ENCODE measurements at regions not wholly inside any gene's neighbourhood (a gene's known extent, or its start where the extent isn't known, plus 50 kb on each side); places are given as distances from the start of the nearest gene placed in this dataset.

GRCh38 chr18:1954583-1955312, 616.6 kb downstream of the METTL4 start:
- Mint-ChIP-seq H3K27me3 (ENCODE audit: low read depth, unreplicated experiment) (peaks cover 4% of the 10 kb centered on the region), H3K27ac (ENCODE audit: unreplicated experiment) (no peak overlapping the region), H3K4me3 (ENCODE audit: unreplicated experiment) (no peak overlapping the region), H3K36me3 (ENCODE audit: low read depth, unreplicated experiment) (no peaks in the 10 kb centered on the region), H3K9me3 (ENCODE audit: unreplicated experiment) (no peaks in the 10 kb centered on the region), H3K4me1 (ENCODE audit: low read depth, unreplicated experiment) (no peaks in the 10 kb centered on the region)
- Histone ChIP-seq H3K4me2 (ENCODE audit: low read length) (no peak overlapping the region), H3K27ac (ENCODE audit: low read depth, low read length) (no peak overlapping the region), H3K4me1 (ENCODE audit: insufficient read depth, low read length) (no peaks in the 10 kb centered on the region), H3K4me3 (ENCODE audit: insufficient read depth, low read depth, low read length) (no peak overlapping the region), H3K36me3 (ENCODE audit: insufficient read depth, low read length) (no peaks in the 10 kb centered on the region), H3K9me3 (ENCODE audit: insufficient read depth, low read depth, low read length) (no peaks in the 10 kb centered on the region), H3K9ac (ENCODE audit: low read length) (no peak overlapping the region), H2AFZ (ENCODE audit: low read depth, low read length) (no peak overlapping the region), H4K20me1 (ENCODE audit: insufficient read depth, low read length) (no peaks in the 10 kb centered on the region), H3K79me2 (ENCODE audit: insufficient read depth, low read length) (no peaks in the 10 kb centered on the region), H3K27me3 (ENCODE audit: insufficient read depth, low read length) (no peaks in the 10 kb centered on the region)
- TF ChIP-seq CTCF (IDR thresholded peaks at IDR 0.05; ENCODE audit: insufficient read depth, low read depth, low read length) (no peak), EZH2 (IDR thresholded peaks at IDR 0.05; ENCODE audit: insufficient read depth, low read length) (no peak)
- no peak for FAIRE-seq
- DNase-seq (ENCODE audit: low read depth) = no peak

GRCh38 chr18:1958798-1959197, 612.5 kb downstream of the METTL4 start:
- Histone ChIP-seq H4K20me1 (ENCODE audit: insufficient read depth, low read length) (no peaks in the 10 kb centered on the region), H3K79me2 (ENCODE audit: insufficient read depth, low read length) (no peaks in the 10 kb centered on the region), H3K36me3 (ENCODE audit: insufficient read depth, low read length) (no peaks in the 10 kb centered on the region), H3K4me3 (ENCODE audit: insufficient read depth, low read depth, low read length) (no peak overlapping the region), H3K4me2 (ENCODE audit: low read length) (no peak overlapping the region), H3K9ac (ENCODE audit: low read length) (no peak overlapping the region), H3K9me3 (ENCODE audit: insufficient read depth, low read depth, low read length) (no peaks in the 10 kb centered on the region), H3K27ac (ENCODE audit: low read depth, low read length) (no peak overlapping the region), H3K27me3 (ENCODE audit: insufficient read depth, low read length) (no peaks in the 10 kb centered on the region), H2AFZ (ENCODE audit: low read depth, low read length) (no peak overlapping the region), H3K4me1 (ENCODE audit: insufficient read depth, low read length) (no peaks in the 10 kb centered on the region)
- H3K36me3 Mint-ChIP-seq (ENCODE audit: low read depth, unreplicated experiment) = no peaks in the 10 kb centered on the region
- H3K4me3 Mint-ChIP-seq (ENCODE audit: unreplicated experiment) = no peak overlapping the region
- no peak overlapping the region for H3K27ac Mint-ChIP-seq (ENCODE audit: unreplicated experiment)
- no peaks in the 10 kb centered on the region for H3K9me3 Mint-ChIP-seq (ENCODE audit: unreplicated experiment)
- no peak for TF ChIP-seq EZH2 (IDR thresholded peaks at IDR 0.05; ENCODE audit: insufficient read depth, low read length)
- no peak for FAIRE-seq
- H3K27me3 Mint-ChIP-seq (ENCODE audit: low read depth, unreplicated experiment) = no peaks in the 10 kb centered on the region
- H3K4me1 Mint-ChIP-seq (ENCODE audit: low read depth, unreplicated experiment) = no peaks in the 10 kb centered on the region
- no peak for DNase-seq (ENCODE audit: low read depth)

- DNase-seq (ENCODE audit: low read depth) (no peak), FAIRE-seq (no peak)
- Histone ChIP-seq H3K36me3 (ENCODE audit: insufficient read depth, low read length) (no peaks in the 10 kb centered on the region), H3K27me3 (ENCODE audit: insufficient read depth, low read length) (no peaks in the 10 kb centered on the region), H3K9ac (ENCODE audit: low read length) (no peak overlapping the region), H3K4me3 (ENCODE audit: insufficient read depth, low read depth, low read length) (no peak overlapping the region), H3K79me2 (ENCODE audit: insufficient read depth, low read length) (no peaks in the 10 kb centered on the region), H2AFZ (ENCODE audit: low read depth, low read length) (no peak overlapping the region), H3K27ac (ENCODE audit: low read depth, low read length) (no peak overlapping the region), H4K20me1 (ENCODE audit: insufficient read depth, low read length) (no peaks in the 10 kb centered on the region), H3K4me2 (ENCODE audit: low read length) (no peak overlapping the region), H3K4me1 (ENCODE audit: insufficient read depth, low read length) (no peaks in the 10 kb centered on the region), H3K9me3 (ENCODE audit: insufficient read depth, low read depth, low read length) (no peaks in the 10 kb centered on the region)
- Mint-ChIP-seq H3K27me3 (ENCODE audit: low read depth, unreplicated experiment) (no peaks in the 10 kb centered on the region), H3K4me3 (ENCODE audit: unreplicated experiment) (no peak overlapping the region), H3K27ac (ENCODE audit: unreplicated experiment) (no peak overlapping the region), H3K36me3 (ENCODE audit: low read depth, unreplicated experiment) (no peaks in the 10 kb centered on the region), H3K4me1 (ENCODE audit: low read depth, unreplicated experiment) (no peaks in the 10 kb centered on the region), H3K9me3 (ENCODE audit: unreplicated experiment) (no peaks in the 10 kb centered on the region)
- TF ChIP-seq CTCF (IDR thresholded peaks at IDR 0.05; ENCODE audit: insufficient read depth, low read depth, low read length) (no peak), EZH2 (IDR thresholded peaks at IDR 0.05; ENCODE audit: insufficient read depth, low read length) (no peak)
Measured at GRCh38 chr18:1965016-1965415, 606.3 kb downstream of the METTL4 start.

Data from astrocyte (in vitro differentiated cells and primary cell).